Tibial nerve (tissue), 3 donors: ENCODE measurements at regions not wholly inside any gene's neighbourhood (a gene's known extent, or its start where the extent isn't known, plus 50 kb on each side); places are given as distances from the start of the nearest gene placed in this dataset.

ENCODE experiments used
- POLR2A ChIP-seq, 2 donors: fragments of 450-650 bp; IDR thresholded peaks; one replicate each; pipeline ENCODE4 v1.6.1; 2017; ENCODE audit warnings: antibody characterized with exemption in 2 of 2, mild to moderate bottlenecking in 2 of 2, moderate library complexity in 2 of 2
- TF ChIP-seq, protein P1 (sequence below), 5 experiments: fragments of 200-600 bp in 3 of 5; fragments of 450-650 bp in 2 of 5; sonication (generic) in 3 of 5; IDR thresholded peaks; one replicate each; pipeline ENCODE4 v1.5.1; 2016 to 2019; ENCODE audit warnings: antibody characterized with exemption in 5 of 5, mild to moderate bottlenecking in 3 of 5, moderate library complexity in 2 of 5

DNA sequence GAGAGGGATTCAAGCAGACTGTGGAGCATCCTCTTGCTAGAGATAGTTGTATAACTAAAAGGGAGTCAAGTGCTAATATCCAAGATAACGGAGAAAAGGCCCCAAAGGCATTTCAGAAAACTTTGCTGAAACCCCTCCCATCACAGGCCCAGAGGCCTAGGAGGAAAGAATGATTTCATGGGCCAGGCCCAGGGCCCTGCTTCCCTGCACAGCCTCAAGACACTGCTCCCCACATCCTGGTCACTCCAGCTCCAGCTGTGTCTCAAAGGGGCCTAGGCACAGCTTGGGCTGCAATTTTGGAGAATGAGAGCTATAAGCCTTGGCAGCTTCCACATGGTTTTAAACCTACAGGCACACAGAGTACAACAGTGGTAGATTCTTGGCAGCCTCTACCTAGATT is 85.6 kb downstream of the OR13A1 start:
- TF ChIP-seq POLR2A (IDR thresholded peaks at IDR 0.05) = no peak
- TF ChIP-seq, protein P1, sequence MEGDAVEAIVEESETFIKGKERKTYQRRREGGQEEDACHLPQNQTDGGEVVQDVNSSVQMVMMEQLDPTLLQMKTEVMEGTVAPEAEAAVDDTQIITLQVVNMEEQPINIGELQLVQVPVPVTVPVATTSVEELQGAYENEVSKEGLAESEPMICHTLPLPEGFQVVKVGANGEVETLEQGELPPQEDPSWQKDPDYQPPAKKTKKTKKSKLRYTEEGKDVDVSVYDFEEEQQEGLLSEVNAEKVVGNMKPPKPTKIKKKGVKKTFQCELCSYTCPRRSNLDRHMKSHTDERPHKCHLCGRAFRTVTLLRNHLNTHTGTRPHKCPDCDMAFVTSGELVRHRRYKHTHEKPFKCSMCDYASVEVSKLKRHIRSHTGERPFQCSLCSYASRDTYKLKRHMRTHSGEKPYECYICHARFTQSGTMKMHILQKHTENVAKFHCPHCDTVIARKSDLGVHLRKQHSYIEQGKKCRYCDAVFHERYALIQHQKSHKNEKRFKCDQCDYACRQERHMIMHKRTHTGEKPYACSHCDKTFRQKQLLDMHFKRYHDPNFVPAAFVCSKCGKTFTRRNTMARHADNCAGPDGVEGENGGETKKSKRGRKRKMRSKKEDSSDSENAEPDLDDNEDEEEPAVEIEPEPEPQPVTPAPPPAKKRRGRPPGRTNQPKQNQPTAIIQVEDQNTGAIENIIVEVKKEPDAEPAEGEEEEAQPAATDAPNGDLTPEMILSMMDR (IDR thresholded peaks at IDR 0.05) = no peak
